Stimulated activated CD4-positive, alpha-beta T cell treated with anti-CD3 and anti-CD28 coated beads, TNF-alpha, amount 100 ng/mL, for 1 hour (primary cell): ENCODE measurements at regions not wholly inside any gene's neighbourhood (a gene's known extent, or its start where the extent isn't known, plus 50 kb on each side); places are given as distances from the start of the nearest gene placed in this dataset.

ENCODE experiments used
- DNase-seq, 3 donors: peaks; one replicate each; pipeline ENCODE4 v3.0.0-alpha.2; 2020; ENCODE audit warnings: low read depth in 3 of 3, low spot score in 1 of 3

DNA sequence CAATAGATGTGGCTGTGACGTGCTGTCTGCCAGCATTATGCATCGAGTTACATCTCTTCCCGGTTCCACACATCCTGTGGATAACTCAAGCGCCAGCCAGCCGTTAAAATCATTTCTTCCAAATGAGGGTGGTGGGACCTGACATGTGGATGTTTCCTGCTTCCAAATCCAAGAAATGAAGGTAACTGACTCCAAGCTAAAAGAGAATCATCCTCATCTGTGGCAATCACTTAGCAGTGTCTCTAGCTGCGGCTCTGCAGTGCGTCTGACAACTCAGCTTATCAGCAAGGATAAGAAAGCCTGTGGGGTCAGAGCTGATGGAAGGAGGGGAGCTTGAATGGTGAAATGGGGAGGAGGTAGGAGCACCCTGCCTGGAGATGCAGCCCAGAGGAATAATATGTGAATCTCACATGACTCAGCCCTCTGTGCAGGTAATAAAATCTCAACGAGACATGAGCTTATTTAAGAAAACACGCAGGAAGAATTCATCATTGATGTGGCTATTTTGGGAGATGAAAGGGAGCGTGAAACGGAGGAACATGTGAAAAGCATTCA lies 382.2 kb upstream of the TRIB2 start:
- DNase-seq, result no peak

DNA sequence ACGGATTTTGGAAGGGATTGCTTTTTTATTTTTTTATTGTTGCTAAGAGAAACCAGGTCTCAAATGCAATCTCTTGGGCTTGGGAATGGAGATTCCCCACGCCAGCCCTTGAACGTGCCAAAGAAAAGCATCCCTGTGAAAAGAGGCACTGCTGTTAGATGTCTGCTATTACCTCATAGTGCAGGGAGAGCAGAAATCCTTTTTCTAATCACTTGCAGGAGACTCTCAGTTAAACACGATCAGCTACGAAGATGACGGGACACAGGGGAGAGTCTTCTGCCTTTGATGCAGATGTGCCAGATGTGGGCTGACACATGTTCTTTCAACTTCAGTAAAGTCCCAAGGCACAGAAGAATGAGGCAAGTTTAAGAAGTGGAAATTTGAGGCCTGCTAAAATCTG lies 381.6 kb upstream of the TRIB2 start:
- no peak for DNase-seq

DNA sequence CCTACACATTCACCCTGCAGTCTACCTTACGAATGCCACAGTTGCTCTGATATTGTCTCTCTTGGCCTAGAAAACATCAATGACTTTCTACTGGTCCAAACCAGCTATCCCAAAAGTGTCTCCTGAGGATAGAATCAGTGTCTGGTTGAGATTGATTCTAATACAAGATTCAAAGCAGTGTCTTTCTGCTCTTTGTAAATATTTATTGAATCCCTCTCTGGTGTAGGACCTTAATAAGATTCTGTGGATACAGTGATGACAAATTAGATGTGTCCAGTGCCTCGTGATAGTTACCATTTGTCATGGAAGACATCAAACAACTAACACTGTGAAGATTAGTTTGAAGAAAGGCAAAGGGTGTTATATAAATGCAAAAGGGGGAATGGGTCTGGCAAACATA lies 380.7 kb upstream of the TRIB2 start:
- no peak for DNase-seq

DNA sequence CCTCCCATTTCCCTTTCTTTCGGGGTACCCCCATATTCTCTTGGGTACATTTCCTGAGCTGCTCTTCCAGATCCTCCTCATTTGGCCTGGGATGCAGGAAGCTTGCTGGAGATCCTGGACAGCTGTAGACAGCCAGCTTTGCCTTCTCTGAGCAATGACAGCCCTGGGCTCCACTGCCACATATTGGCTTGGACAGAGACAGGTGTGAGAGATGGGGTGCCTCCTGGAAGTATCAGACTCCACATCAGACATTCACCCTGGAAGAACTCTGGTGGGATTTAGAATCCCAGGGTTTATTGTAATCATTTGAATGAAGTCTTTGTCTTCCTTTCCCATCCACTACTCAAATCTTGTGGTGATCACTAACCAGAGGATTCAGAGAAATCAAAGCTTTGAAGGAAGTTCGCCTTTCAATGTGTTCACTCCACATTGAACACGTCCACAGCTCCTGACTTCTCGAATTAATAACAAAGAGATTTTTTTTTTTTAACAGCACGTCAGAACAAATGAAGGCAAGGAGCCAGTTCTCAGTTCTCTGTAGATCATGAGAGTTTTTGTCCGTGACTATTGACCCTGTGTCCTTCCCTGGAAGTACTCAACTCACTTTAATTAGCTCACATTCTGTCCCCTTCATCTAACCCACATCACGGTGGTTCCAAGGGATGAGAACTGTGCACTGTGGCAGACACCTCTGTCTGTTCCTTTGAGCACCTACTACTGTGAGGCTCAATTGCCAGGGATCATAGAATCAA lies 377.6 kb upstream of the TRIB2 start:
- no peak for DNase-seq

DNA sequence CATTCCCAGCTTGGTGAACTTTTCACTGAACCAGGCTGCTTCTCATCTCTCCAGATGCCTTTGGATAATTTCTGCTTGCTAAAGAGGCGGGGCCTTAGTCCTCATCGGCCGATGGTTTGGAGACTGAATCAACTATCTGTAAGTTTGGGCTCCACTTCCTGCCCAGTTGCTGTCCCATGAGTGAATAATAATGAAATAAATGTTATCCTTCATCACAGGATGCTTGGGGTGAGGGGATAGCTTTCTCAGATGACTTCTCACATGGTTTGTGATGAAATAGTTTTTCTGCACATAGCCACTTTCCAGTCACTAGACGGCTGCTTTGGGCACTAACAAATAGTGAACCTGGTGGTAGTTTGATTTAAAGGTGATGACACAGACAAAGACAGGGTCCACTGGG lies 376.6 kb upstream of the TRIB2 start:
- DNase-seq, result no peak

DNA sequence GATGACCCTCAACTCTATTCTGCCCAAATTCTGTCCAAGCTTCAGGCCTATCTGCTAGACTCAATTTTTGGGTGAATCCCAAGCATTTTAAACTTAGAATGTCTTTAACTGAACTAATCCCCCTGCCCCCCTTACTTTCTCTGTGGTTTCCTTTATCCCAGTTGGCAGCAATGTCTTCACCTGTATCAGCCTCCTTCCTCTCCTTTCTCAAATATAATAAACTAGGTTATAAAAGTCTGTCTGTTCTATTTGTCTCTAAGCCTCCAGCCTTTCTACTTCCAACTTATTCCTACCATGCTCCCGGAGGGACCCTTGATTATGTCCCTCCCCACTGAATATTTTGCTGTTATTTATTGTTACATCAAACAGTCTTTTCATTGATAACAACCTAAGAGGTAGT lies 375.5 kb upstream of the TRIB2 start:
- DNase-seq, result no peak

DNA sequence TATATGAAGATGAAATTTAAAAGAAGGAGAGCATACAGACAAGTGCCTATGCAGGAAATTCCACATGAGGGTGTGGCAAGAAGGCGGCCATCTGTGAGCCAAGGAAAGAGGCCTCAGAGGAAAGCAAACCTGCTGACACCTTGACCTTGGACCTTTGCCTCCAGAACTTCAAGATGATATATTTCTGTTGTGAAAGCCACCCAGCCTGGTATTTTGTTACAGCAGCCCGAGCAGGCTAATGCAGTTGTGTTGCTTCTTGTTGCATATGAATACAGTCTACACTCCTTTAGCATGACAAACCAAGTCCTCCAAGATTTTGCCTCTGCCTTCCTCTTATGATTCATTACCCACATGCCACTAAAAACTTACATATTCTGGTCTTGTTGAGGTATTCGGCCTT lies 374.8 kb upstream of the TRIB2 start:
- DNase-seq, result no peak

DNA sequence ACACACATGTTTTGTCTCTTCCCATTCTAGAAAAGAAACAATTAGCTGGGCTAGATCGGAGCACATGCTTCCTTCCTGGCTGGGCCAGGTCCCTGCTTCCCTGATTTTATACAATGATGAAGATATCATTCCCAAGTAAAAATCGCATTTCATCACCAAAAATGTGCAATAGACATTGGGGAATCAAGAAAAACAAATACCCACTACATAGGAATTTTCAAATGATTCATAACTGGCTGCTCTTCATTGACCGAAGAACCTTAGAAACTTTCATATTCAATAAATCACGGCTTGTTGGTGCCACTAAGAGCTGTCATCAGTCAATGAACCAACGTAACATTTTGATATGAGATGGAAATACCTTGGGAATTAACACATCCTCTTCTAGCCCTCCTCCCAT lies 373.6 kb upstream of the TRIB2 start:
- no peak for DNase-seq

DNA sequence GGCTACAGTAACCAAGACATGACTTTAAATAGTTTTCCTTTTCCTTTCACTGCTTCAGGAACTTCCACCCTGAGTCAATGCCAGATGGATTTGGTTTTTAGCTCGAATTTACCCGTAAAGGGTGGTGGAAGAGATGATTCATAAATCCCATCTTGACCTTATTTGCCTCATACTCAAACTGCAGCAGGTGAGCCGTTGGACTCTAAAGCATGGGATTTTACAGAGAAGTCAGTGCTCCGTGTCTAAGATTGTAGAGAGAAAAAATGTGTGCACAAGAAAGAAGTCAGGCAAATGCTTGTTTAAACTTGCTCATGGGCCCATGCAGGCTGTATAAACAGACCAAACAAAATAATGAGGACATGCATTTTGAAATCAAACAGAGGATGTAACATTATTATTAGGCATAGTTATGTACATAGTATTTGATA lies 369.7 kb upstream of the TRIB2 start:
- no peak for DNase-seq

DNA sequence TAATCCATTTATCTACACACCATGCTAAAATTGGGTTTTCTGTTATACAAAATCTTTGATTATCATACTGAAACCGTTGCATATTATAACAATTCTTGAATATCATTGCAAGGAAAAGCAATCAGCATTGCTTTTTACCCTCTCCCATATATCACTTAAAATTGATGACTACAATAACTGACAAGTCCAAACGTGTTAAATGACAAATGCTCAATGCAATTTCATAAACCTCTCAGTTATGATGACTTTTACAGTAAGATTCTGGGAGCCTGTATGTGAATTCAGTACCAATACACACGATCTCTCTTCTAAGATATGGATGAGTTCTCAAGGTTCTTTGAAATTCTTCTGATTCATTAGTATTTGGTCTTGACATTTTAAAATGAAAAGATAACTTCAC lies 368.5 kb upstream of the TRIB2 start:
- DNase-seq, result no peak

DNA sequence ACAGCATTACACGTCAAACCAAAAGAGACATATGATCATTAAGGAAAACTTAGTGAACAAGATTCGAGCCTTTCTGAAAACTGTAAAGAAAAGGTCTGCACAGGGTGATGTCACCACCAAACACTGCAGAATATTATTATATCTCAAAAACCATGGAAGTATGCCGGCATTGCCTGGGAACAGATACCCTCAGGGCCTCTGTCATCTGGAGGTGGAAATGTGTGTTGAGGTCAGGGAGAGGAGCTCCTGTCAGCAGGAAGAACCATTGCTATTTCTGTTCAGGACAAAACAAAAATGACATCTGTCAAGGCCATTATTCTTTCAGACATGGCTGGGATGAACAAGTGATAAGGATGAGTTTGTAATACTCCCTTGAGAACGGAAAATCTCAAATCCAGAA lies 365.9 kb upstream of the TRIB2 start:
- no peak for DNase-seq

DNA sequence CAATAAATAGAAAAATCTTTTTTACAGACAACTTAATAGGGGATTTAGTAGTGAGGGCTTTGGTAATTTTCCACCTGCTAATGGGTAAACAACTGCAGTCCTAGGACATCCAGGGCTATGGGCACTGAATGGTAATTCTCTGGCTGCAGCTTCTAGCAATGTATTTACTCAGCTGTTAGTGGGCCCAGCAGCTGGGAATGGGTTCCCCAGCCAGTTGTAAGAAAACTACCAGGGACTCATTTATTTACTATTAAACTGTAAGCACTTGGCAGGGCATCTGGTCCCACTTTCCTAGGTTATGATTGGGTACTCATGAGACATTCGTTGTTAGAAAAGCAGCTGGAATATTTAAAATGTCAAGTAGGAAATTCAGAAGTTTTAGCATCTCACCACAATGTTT lies 363.8 kb upstream of the TRIB2 start:
- no peak for DNase-seq

DNA sequence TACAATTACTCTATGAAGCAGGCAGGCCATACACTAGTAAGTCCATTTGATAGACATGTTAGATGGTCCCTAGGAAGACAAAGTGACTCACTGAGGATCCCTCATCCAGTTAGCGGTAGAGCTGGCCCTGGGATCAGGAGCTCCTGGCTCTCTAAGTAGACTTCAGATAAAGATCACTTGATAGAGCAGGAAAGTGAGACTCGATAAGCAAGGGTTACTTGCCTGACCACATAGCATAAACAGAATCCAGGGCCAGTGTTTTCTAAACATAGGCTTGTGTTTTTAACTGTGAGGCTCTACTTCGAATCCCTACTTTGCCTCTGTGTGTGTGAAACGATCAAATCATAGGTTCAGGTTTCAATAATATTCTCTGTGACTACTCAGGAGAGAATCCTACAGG lies 355.2 kb upstream of the TRIB2 start:
- DNase-seq, result no peak

DNA sequence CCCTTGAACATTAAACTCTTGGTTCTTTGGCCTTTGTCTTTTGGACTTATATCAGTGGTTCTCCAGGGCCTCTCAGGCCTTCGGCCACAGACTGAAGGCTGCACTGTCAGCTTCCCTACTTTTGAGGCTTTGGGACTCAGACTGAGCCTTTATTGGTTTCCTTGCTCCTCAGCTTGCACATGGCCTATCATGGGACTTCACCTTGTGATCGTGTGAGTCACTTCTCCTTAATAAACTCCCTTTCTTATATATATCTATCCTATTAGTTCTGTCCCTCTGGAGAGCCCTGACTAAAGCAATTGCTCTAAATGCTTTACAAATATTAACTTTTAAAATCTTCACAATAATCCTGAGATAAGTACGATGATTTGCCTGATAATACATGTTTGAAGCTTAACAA lies 353.6 kb upstream of the TRIB2 start:
- DNase-seq, result no peak

DNA sequence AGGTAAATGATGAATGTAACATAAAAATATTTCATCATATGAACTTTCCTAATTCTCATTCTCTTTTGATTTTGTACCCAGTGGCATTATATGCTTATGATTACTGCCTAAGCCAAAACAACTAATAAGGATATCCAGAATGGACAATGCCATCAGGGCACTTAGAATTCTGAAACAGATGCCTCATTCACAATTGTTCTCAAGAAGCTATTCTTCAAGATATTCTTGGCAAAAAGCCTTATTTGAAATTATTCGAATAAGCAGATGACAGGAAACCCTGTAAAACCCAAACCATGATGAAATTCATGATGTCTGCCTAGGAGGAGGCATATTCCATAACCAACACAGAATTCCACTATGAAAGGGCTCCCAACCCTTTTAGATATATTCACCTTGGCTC lies 353.2 kb upstream of the TRIB2 start:
- no peak for DNase-seq

DNA sequence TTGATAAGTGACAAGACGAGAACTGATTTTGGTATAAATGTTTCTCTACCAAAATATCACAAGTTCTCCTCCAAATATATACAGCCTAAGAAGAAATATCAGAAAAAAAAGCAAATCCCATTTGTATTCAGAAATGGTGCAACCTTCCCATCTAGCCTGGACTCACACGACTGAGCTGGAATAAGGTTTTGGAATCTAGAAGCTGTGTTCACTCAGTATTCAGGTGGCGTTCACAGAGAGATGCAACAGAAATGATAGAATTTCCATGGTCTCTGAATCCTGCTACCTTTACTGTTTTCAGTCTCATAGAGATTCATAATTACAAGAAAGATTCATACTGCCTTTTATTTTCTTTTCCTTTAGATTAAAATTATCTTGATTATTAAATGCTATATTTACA lies 347.2 kb upstream of the TRIB2 start:
- DNase-seq, result no peak

DNA sequence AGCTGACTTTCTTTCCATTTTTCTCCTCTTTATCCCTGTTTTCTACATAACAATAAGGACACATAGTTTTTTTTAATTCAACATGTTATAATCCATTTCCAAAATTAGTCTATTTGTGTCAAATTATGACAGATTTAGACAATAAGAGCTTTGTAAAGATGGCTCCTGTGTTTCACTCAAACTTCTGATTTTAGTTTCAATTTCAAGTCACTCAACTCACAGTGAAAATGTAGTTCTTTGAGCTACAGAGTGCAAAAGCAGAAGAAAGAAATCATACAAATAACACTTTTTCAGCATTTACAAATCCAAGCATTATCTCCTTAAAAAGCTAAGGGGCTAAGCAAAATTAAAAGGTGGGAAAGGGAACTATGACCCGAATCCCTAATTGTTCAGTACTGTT lies 340.7 kb upstream of the TRIB2 start:
- DNase-seq, result no peak

DNA sequence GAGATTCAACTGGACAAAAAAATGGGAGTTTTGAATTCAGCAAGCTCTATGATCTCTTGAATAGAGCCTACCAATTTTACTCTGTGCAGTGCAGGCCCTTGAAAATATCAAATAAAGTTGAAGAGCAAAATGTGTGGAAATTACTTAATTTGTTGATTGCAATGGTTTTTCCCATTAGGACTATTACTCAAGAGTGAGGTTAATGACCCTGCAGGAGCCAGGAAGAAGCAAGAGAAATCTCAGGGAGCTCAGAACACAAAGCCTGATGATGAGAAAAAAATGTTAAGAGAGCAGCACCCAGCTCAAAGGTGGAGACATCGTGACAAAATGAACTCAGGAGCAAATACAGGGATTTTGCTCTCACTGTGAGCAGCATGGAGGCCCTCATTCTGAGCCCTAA lies 337.6 kb upstream of the TRIB2 start:
- no peak for DNase-seq

DNA sequence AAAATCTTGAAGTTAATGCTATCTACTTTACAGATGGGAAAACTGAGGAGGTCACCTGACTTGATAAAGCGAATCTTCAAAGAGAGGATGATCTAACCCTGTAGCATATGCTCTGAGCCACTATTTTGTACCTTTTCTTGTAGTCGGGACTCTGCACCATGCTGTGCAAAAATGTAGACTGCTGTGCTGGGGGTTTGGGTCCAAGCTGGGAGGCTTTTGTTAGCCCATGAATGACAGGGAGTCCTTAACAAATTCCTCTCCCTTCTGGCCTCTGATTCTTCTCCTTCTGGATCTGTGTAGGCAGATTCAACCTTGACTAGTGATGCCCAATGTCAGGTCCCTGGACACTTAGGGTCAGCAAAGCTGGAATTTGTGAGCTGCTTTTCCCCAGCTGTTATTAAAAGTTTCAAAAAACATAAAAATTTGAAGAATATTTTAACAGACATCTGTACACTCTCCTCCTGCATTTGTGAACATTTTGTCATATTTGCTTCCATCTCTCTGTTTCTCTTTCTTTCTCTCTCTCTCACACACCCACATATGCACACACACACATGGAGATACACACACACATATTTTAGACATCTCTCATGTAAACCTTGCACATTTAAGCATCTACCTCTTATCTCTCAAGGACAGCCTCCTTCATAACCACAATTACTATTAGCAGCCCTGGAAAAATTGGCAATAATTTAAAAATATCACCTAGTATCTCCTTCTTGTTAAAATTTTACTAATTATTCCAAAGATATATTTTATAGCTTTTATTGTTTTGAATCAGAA lies 335.0 kb upstream of the TRIB2 start:
- no peak for DNase-seq

DNA sequence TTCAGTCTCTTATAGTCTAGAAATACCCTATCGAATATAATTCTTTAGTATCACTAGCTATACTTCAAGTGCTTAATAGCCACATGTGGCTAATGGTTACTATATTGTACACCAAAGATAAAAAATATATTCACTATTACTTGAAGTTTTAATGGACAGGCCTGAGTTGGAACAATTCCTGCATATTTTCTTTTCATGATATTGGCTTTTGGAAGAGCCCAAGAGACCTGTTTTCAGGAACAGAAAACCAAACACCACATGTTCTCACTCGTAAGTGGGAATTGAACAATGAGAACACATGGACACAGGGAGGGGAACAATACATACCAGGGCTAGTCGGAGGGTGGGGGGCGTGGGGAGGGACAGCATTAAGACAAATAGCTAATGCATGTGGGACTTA lies 334.4 kb upstream of the TRIB2 start:
- no peak for DNase-seq

DNA sequence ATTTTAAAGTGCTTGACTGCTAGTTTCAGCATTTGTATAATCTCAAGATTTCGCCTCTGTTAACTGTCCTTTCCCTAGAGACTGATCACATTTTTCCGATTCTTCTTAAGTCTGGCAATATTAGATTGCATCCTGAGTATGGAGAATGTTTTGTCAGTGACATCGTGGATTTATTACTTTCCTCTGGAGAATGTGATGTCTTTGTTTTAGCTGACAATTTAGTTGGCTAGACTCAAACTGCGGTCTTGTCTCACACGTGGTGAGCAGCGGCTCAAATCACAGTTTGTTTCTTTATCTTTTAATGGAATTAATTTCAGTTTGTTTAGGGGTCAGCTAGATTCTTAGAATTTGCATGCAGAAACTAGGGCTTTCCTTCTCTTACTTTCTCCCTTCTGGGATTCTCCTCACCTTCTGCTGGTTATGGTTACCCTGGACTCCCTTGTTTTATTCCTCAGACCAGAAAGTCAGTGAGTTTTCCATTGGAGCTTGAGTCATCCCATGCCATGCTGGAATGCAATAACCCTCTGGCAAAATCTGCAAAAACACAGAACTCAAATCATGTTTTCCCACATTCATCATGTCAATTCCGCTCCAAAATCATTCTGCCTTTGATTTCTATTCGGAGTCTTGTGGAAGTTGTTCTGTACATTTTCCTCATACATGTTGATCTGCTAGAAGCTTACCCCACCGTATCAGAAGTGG lies 327.2 kb upstream of the TRIB2 start:
- no peak for DNase-seq

DNA sequence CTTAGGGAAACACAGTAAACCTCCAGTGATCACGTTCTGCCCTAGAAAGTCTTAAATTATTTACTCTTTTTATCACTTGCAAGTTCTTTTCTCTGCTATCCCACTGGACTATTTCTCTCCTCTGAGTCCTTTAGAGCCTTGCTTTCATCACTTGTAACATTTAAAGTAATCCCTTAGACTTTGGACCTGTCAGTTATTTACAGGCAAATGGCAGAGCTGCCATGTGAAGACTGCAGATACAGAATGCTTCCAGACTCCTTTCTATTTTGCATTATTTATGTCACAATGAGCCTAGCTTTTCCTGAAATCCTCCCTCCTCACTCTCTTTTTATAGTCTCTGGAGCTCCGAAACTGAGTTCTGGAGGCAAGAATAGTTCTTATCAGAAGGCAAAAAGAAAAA lies 325.6 kb upstream of the TRIB2 start:
- DNase-seq, result no peak
